HG02870 (cell line): ENCODE measurements at regions not wholly inside any gene's neighbourhood (a gene's known extent, or its start where the extent isn't known, plus 50 kb on each side); places are given as distances from the start of the nearest gene placed in this dataset.

Experiments
- ATAC-seq: cut with Tn5 transposase; IDR thresholded peaks from one replicate; pipeline ENCODE4 v1.9.1; 2021; ENCODE audit warnings: mild to moderate bottlenecking, moderate library complexity; ENCODE audit not compliant: unreplicated experiment

DNA sequence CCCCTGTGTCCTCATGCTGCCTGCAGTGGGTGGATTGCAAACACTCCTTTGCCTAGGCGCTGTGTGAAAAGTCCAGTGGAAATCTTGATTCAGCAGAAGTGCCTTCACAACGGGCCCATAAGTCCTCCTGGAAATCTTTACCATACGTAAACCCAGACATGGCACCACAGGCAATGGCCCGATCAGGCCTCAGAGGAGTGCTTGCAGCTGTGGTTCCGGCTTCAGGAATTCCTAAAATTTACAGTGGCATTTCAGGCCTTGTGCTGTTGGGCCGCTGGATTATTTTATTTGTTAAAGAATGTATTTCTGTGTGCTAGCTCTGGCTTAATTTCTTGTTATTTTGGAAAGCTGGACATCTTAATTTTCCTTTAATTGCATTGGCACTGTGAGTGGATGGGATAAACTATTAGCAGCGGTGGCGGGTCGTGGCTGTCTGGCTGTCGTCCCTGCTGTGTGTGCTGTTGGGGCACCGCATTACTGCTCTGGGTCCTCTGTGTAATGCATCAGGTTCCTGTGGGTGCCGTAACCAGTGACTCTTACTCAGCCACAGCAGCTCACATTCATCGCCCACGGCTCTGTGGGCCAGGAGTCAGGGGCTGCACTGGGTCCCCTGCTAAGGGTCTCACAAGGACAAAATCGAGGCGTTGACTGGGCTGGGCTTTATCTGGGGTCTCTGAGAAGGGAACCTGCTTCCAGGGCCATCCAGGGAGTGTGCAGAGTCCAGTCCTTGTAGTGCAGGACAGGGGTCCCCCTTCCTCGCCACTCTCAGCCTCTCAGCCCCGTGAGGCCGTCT is 73.1 kb downstream of the RTP5 start:
- ATAC-seq: no peak

DNA sequence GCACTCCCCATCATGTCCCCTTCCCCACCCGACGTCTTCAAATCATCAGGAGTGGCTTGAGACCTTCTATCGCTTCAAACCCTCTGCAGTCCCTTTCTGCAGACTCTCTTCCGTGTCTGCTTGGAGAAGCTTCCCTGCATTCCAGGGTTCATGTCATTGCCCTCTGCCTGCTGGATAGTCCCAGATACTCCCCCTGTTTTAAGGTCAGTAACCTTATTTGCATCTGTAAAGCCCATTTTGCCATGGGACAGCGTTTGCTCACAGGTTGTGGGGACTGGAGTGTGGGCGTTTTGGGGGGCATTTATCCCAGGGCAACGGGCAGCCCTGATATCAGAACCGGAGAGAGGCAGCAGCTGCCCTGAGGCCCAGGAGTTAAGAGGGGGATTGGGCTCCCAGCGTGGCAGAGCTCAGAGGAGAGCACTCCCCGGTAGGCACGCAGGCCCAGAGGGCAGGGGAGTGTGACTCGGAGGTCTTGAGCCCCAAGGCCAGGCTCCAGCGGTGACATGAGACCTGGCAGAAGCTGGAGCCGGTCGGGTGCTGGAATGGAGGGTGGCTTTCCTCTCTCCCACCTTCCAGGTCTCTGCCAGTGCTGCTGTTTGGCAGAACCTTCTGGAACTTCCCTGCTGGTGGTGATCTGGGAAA is 73.8 kb downstream of the RTP5 start:
- no peak for ATAC-seq

DNA sequence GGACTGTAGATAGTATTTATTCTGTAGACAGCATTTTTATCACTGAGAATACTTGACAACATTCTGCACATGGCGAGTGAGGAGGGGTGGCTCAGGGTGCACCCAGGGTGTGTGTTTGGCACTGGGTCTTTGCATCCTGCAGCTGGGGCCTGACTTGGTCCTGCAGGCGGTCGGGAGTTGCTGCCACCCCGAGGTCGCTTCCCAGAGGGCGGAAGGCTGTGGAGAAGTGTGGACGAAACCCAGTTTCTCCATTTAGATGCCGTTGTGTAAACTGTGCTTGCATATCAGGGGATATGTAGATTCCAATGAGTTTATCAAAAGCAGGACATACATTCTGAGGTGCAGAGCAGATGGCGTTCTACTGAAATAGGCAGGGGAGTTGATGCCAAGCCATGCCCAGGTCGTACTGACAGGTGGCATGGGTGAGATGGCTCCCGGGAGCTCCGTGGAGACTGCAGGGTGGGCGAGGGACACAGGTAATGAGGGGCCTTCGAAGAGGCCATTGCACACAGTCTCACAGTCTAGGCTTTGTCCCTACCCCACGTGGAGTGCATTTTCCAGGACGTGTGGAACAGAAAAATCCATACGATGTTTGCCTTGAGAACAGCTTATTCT is 74.5 kb downstream of the RTP5 start:
- ATAC-seq: no peak

DNA sequence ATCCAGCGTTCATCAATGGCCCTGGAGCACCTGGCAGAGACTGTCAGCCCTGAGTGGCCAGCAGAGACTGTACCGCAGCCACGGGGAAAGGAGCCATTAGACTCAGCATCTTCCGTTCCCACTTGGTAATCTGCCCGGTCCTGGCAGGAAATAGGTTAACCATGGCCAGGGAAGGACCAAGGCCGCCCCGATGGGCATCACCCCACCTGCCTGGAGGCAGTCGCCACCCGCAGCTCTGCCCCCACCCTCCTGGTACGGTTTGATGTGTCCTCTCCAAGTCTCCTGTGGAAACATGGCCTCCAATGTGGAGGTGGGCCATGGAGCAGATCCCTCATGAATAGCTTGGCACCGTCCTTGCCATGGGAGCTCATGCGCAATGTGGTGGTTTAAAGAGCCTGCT is 75.3 kb downstream of the RTP5 start:
- ATAC-seq: no peak

DNA sequence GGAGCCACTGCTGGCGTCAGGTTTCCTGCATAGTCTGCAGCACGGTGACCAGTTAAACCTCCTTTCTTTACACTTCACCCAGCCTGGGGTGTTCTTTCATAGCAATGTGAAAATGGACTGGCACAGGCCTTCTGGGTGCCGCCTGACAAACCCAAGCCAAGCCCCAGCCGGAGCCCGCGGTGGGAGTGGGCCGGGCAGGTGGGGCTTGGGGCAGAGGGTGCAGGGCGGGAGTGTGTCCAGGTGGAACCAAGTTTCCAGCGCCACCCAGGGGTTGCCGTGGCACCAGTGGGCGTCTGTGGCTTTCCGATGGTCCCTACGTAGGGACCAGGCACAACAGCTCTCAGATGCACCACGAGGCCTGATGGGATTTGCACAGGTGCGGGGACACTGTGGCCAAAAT is 75.8 kb downstream of the RTP5 start:
- ATAC-seq: no peak

DNA sequence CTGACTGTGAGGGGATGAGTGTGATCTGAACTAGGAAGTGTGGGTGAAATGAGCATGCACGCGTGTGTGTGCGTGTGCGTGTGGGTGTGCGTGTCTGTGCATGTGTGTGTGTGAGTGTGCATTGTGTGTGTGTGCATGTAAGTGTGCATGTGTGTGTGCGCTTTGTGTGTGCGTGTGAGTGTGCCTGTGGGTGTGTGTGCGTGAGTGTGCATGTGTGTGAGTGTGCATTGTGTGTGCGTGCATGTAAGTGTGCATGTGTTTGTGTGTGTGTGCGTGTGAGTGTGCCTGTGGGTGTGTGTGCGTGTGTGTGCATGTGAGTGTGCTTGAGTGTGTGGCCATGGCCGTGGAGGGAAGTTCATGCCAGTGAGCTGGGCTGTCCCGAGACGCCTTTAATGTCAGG is 76.3 kb downstream of the RTP5 start:
- no peak for ATAC-seq

DNA sequence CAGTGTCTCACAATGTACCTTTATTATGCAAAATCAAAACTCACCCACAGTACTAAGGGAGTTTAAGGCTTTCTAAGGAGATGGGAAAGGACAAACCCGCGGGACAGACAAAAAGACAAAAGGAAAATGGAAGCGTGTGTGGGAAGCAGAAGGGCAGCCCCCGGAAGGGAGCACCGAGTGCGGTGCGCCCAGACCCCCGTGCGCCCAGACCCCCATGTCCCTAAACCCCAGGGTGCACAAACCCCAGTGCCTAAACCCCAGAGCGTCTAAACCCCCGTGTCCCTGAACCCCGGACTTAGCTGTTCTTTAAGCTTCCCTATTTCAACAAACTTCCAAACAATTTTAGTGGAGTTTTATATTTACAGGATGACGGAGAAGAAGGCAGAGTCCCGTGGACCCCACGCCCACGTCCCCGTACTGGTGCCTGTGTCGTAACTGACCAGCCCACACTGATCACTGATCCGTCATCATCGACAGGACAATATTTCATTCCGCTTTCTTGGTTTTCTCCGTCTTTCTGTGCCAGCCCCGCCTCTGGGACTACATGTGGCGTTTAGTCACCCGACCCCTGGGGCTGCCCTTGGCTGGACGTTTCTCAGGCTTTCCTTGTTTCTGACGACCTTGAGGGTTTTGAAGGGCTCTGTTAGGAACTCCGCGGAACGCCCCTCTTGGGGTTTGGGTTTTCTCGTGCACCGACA is 76.9 kb downstream of the RTP5 start:
- ATAC-seq: no peak

DNA sequence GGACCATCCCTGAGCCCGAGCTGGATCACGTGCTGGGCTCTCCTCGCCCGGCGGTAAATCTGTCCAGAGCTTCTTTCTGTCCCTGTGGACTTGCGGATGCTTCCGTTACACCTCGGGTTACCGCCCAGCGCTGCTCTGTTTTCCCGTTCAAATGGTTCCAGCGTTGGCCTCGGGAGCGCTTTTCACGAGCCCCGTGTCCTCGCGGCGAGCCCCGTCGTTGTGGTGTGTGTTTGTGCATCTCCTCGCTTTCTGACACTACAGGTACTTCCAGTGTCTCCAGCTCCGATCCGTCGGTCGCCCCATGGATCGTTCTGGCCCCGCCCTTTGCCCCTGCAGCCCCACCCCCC is 77.4 kb downstream of the RTP5 start:
- no peak for ATAC-seq

DNA sequence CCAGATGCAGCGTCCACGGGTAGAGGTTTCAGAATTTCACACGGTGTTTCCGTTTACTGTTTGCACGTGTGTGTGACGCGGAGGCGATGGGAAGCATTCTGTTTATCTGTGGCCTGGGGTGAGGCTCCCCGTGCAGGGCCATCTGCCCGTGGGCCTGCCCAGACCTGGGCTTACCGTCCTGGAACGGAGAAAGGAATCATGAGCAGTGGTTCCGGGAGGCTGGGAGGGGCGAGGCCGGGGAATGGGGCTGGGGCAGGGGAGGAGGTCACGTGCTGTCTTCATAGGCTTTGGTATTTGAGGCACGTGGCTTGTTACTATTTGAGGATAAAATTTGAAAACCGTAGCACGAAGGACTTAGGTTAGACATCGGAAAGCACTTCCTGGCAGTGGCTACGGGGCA is 77.9 kb downstream of the RTP5 start:
- no peak for ATAC-seq

DNA sequence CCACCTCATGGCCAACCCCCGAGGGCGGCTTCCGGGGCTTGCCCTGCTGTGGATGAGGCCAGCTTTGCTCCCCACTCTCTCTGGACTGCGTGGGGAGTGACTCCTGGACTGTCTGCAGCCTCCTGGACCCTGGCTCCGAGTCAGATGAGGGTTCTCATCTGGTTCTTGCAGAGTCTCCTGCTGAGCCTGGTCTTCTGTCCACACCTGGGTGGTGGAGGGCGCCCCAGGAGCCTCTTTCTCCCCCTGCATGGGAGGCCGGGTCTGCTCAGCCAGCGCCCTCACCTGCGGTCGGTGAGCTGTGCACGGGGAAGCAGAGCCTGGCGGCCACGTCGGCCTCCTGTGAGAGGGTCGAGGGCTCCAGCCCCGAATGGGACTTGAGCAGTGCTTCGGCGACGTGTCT is 78.3 kb downstream of the RTP5 start:
- ATAC-seq: no peak

DNA sequence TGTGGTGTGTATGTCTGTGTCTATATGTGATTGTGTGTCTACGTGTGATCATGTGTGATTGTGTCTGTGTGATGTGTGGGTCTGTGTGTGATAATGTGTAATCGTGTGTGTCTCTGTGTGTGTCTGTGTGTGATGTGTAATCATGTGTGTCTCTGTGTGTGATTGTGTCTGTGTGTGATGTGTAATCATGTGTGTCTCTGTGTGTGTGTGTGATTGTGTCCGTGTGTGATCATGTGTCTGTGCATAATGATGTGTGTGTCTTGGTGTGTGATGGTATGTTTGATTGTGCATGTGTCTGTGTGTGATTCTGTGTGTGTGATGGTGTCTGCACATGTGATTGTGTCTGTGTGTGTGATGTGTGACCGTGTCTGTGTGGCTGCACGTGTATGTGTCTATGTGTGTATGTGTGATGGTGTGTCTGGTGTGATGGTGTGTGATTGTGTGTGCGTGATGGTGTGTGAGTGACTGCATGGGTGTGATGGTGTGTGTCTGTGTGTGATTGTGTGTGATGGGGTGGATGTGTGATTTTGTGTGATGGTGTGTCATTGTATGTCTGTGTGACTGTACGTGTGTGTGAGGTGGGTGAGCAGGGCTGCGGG is 78.9 kb downstream of the RTP5 start:
- ATAC-seq: no peak

DNA sequence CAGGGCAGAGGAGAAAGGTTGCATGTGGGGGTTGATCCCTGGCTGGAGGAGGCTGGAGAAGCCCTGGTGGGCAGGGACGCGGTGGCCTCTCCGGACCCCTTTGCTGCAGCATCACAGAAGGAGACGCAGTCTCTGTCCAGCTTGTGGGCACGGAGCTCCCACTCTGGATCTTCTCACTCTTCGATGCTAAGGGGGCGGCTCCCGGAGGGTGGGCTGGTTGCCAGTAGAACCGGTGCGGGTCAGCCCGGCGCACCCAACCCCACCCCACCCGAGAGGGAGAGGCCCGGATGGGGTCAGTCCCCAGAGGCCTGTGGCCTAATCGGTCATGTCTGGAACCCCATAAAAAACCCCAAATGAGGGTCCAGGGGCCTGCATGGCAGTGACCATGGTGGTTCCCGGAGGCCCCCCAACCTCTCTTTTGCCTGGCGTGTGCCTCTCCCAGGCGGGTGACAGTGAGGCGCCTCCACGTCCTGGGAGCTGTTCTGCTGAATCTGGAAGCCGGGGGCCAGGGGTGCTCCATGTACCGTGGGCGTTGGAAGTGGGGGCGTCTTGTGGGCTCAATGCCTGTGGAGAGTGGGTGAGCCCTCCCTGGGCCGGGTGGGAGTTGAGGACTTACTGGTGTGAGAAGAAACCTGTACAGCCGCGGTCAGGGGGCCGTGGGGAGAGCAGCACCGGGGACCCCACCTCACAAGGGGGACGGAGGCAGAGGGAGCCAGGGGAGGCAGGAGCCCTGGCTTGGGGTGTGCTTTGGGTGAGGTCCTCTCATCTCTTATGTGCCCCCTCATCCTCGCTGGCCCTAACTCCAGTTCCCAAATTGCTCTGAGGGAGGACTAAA is 79.6 kb downstream of the RTP5 start:
- no peak for ATAC-seq

DNA sequence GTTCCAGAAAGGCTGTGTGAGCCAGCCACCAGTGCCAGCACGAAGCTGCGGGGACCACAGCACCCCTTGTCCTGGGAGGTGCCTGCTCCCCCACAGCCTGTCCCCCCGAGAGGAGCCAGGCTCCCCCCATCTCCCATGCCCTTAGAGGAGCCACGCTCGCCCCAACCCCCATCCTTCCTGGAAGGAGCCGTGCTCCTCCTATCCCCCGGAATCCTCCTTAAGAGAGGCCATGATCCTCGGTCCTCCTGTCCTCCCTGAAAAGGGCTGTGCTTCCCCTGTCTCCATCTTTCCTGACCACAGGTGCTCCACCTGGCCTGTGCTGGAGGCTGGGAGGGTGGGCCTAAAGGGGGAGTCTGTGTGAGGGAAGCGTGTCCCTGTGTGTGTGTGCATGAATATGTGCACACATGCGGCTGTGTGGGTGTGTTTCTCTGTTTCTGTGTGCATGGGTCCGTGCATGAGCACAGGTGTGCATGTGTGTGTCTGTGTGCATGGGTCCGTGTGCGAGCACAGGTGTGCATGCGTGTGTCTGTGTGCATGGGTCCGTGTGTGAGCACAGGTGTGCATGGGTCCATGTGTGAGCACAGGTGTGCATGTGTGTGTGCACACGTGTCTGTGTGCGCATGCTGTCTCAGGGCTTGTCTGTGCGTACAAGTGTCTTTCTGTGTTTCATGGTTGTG is 80.3 kb downstream of the RTP5 start:
- no peak for ATAC-seq

DNA sequence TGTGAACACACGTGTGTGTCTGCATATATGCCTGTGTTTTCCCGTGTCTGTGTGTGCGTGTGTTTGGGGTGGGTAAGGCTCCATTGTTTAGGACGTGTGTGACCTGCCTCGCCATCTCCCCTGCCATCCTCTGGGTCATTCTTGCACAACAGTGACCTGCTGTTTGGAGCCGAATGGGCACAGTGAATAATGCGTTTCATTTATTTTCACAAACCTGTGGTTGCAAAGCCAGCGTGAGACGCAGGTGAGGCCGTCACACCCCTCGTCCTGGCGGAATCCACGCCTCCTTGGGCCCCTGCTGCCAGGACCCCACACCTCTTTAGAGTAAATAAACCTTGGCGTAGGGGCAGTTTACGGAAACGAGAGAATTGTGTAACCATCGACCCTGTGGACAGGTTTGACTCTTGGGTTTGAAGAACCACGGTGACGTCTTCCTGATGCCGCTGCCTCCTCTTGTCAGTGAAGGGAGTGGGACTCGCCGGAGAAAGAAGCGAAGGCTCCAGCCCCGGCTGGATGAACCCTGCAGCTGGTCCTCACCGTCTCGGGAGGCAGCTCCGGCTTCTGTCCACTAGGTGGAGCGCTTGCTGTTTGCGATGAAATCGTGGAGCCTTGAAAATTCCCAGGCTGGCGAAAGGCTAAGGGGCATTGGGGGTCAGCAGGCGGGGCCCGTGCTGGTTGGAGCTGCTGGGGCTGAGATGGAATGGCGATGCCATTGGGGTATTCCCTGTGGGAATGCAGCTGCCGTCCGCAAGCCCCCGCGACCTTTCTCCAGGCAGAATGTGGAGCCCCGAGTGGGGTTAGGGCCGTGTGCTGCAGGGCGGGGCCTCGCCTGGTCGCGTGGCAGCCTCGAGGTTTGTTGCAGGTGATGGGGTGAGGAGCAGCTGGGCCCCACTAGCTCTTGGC is 81.1 kb downstream of the RTP5 start:
- no peak for ATAC-seq

DNA sequence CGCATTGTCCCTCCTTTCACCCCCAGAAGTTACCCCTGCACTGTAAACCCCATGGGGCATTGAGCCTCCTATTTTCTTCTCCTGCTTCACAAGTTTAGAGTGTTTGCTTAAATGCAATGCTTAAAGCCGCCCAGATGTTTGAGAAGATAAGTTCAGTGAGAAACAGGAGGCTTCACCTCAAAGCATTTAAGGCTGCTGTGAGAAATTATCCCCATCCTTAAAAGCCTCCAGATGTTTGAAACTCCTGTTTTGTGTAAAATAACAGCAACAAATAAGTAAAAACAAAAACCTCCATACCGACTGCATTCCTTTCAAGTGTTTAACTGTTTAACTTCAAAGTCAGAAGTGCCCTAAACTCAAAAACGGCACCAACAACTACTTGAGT is 81.8 kb downstream of the RTP5 start:
- ATAC-seq: no peak

DNA sequence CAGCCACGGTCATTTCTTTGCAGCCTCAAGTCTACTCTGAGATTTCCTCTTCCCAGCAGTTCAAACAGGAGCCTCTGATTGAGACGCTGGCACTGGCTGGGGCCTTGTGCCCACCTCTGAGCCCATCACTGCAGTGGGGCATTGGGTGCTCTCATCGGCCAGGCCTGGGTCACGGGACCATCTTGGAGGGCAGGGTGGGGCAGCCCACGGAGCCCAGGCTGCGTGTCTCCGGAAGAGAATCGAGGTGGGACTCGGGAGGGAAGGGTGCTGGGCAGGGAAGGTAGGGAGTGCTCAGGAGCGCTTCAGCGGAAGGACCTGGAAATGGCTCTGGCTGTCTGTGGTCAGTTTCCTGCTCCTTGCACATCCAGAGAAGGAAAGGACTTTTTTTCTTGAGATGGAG is 82.4 kb downstream of the RTP5 start:
- no peak for ATAC-seq

DNA sequence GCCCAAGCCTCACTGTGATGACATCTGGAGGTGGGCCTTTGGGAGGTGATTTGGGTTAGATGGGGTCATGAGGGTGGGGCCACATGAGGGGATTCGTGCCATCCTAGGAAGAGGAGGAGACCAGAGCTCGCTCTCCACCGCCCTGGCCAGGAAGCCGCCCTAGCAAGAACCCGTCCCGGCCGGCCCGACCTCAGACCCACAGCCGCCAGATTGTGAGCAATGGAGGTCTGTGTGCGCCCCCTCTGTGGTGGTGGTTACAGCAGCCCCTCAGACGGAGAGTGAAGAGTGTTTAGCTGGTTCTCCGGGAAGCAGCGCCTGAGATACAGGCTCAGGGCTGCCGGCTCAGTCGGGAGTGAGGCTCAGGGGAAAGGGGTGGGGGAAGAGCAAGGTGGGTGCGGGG is 83.3 kb downstream of the RTP5 start:
- ATAC-seq: no peak

DNA sequence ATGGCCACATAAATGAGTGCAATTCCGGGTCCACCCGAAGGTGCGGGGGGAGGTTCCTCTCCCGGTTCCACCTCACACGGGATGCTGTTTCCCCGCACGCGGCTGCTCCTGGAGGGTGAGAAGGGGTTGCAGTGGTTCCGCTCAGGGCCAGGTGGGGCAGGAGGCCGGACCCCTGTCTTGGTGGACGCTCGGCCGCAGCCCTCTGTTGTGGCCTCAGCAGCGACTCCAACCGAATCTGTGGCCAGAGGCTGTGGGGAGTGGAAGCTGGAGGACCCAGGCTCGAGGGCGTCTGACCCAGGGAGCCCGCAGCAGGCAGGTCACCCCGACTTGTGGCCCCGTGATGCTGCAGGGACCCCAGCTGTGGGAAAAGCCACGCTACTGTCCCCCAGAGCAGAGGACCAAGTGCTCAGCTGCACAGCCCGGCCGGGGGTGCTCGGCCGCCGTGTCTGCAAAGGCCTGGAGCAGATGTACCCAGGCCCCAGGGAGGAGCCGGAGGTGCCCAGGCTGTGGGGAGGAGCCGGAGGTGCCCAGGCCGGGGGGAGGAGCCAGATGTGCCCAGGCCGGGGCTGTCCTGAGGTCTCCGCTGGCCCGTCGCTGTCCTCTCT is 83.9 kb downstream of the RTP5 start:
- no peak for ATAC-seq
